HG02623 (cell line): ENCODE measurements at regions not wholly inside any gene's neighbourhood (a gene's known extent, or its start where the extent isn't known, plus 50 kb on each side); places are given as distances from the start of the nearest gene placed in this dataset.

ENCODE experiments used
- ATAC-seq: cut with Tn5 transposase; IDR thresholded peaks from one replicate; pipeline ENCODE4 v1.9.1; 2021; ENCODE audit warnings: moderate library complexity; ENCODE audit not compliant: unreplicated experiment

GRCh38 chr6:19492636-19493405 lies 344.3 kb upstream of the ID4 start:
- no peak for ATAC-seq

DNA sequence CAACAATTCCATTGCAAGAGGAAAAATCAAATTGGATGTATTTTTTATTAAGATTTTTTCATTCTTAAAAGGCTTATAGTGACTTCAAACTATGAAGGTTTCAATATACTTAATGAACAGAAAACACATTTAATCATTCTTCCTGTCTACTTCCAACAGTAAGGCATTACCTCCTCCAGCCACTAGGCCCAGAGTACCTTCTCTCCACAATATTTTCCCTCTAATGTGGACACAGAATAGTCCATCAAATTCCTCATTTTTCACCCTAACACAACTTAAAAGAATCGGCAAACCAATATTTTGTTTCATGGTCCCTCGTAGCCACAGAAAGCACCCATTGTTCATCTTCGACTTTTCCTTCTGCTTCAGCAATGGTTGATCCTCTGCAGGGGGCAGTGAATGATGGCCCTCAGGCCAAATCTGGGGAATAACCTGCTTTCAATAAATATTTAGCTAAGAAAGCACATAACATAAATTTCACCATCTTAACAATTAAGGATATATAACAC lies 335.4 kb upstream of the ID4 start:
- no peak for ATAC-seq

DNA sequence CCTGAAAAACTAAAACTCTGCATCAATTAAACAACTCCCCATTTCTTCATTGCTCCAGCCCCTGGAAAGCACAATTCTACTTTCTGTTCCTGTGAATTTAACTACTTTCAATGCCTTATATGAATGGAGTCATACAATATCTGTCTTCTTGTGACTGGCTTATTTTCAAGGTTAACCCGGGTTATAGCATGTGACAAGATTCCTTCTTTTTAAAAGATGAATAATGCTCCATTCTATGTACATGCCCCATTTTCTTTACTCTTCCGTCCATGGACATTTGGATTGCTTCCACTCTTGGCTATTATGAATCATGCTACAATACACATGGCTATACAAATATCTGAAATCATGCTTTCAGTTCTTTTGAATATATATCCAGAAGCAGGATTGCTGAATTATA lies 334.9 kb upstream of the ID4 start:
- ATAC-seq = no peak

GRCh38 chr6:19515939-19516338 lies 321.2 kb upstream of the ID4 start:
- ATAC-seq = no peak

DNA sequence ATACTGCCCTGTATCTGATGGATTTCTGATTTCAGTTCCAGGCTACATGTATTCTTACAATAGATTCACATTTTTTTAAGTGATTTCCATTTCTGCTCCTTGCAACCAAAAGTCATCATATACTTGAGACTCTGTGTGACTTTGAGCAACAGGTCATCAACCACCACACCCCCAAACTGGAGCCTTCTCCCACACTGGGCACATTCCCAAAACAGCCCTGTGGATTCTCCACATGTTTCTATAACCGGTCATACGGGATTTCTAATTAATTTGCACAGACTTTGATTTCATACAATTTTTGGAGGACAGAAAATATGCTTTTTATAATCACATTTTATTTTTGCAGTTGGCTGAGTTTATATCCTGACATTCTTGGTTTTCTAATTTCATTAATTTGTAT lies 317.2 kb upstream of the ID4 start:
- ATAC-seq = no peak

- ATAC-seq = no peak
Observed at GRCh38 chr6:19524366-19525186, 312.6 kb upstream of the ID4 start.

- no peak for ATAC-seq
Observed at GRCh38 chr6:19525673-19526072, 311.5 kb upstream of the ID4 start.

GRCh38 chr6:19530188-19530587 lies 307.0 kb upstream of the ID4 start:
- ATAC-seq = no peak

DNA sequence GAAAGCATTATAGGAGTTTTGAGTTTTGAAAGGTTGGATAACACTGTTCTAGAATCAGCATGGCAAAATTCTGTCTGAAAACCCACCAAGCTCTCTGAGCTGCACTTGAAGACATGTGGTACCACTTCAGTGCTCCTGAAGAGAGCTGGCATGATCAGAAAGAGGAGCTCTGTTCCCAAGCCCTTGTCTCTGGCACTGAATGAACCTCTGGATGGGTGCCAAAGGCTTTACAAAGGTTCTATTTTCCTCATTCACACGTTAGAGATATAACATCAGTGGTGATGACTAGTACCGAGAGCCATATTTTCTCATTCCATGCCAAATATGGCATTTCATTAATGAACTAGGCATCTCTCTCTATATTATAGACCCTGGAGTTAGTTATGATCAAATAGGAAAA lies 301.8 kb upstream of the ID4 start:
- ATAC-seq = no peak

- no peak for ATAC-seq
Observed at GRCh38 chr6:19536838-19537237, 300.3 kb upstream of the ID4 start.

- ATAC-seq = no peak
Observed at GRCh38 chr6:19538096-19538495, 299.1 kb upstream of the ID4 start.

- no peak for ATAC-seq
Observed at GRCh38 chr6:19547507-19547906, 289.7 kb upstream of the ID4 start.

- ATAC-seq = no peak
Observed at GRCh38 chr6:19549109-19549508, 288.1 kb upstream of the ID4 start.

GRCh38 chr6:19550380-19550779 lies 286.8 kb upstream of the ID4 start:
- no peak for ATAC-seq

- ATAC-seq = no peak
Observed at GRCh38 chr6:19551611-19552010, 285.6 kb upstream of the ID4 start.

DNA sequence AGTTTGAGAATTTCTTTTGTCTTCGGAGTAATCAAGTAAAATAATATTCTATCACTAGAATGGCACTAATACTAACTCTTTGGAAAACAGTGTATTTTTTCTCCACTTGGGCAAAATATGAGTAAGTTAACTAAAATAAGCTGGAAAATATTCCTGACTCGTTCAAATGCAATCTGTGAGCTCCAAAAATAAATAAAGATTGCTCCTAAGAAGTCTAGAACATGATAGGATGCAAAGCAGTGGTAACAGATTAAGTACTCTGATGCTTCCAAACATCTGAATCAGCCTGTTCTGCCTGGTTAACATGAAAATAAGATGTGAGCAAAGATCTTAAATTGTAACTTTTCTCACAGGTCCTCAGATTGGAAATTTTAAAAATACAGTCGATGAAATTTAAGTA lies 285.1 kb upstream of the ID4 start:
- no peak for ATAC-seq

- no peak for ATAC-seq
Observed at GRCh38 chr6:19552588-19552987, 284.6 kb upstream of the ID4 start.

GRCh38 chr6:19554356-19555225 lies 282.6 kb upstream of the ID4 start:
- ATAC-seq = no peak

GRCh38 chr6:19557191-19557590 lies 280.0 kb upstream of the ID4 start:
- no peak for ATAC-seq

DNA sequence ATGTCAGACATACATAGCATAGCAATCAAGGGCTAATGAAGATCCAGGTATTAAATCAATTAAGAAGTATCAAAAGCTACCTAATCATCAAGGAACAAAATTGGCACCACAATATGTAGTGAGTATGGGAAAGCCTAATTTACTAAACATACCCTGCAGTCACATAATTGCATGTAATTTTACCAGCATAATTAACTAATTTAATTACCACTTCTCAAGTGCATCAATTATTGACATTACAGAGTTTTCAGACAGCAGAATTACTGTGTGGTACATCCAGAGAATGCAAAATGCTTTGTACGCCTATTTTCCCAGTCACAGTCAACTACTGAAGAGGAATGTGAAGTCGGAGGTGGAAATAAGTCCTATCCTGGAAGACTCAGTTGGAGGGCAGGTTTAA lies 279.0 kb upstream of the ID4 start:
- ATAC-seq = no peak

DNA sequence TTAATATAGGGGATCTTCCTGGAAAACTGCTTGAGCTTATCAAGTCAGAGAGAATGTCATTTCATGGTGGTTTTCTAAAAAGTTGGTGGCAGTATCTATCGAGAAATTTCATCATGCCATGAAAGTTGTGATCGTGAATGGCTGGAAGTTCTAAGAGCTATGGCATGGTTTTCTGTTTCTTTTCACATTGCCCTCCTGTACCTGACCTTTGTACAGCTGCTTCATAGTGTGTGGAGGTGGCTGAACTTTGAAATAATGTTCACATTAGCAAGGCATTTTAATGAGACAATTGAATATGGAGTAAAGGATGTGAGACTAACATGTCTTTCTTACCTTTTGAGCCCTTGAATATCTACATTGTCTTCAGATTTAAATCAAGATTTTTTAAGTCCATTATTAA lies 278.2 kb upstream of the ID4 start:
- no peak for ATAC-seq
